IMR-90 (cell line): ENCODE measurements at regions not wholly inside any gene's neighbourhood (a gene's known extent, or its start where the extent isn't known, plus 50 kb on each side); places are given as distances from the start of the nearest gene placed in this dataset.

ENCODE experiments used
- ATAC-seq: fragments of 200-7000 bp; cut with Tn5 transposase; 2 replicates; pipeline ENCODE4 v1.9.1; 2020; ENCODE audit warnings: low read depth, mild to moderate bottlenecking, moderate library complexity
- BruUV-seq: library from RNA; stranded (reverse); fragments of 400-500 nt; replicated peaks from 2 replicates; lab custom pipeline; 2021; lab: Mats Ljungman, UMichigan
- CTCF ChIA-PET: fragments of 300-600 bp; formaldehyde crosslinking; extraction: SDS; loops from one replicate; lab custom pipeline; 2021; ENCODE audit warnings: antibody characterized with exemption; lab: Yijun Ruan, JAX
- POLR2A ChIA-PET: fragments of 300-600 bp; sonication (Branson Sonifier 250); formaldehyde crosslinking; loops from one replicate; lab custom pipeline; 2022; ENCODE audit warnings: antibody characterized with exemption; ENCODE audit not compliant: unreplicated experiment; lab: Charles Lee
- DNase-seq: peaks from one replicate; pipeline ENCODE4 v3.0.0; 2013
- H2AFZ ChIP-seq: replicated peaks from 2 replicates; pipeline ENCODE3; 2013; ENCODE audit warnings: low read length, mild to moderate bottlenecking; ENCODE audit not compliant: poor library complexity
- H2AK5ac ChIP-seq: 2 replicates; pipeline ENCODE4 v1.6.1; 2013; ENCODE audit warnings: low read depth, low read length, inconsistent platforms
- H2AK9ac ChIP-seq: replicated peaks from 2 replicates; pipeline ENCODE3; 2013; ENCODE audit warnings: mild to moderate bottlenecking, low read depth, low read length, moderate library complexity; ENCODE audit not compliant: poor library complexity
- H2BK120ac ChIP-seq: 2 replicates; pipeline ENCODE4 v1.6.1; 2013; ENCODE audit warnings: low read depth, low read length, inconsistent platforms
- H2BK15ac ChIP-seq: 3 replicates; pipeline ENCODE4 v1.6.1; 2013; ENCODE audit warnings: low read depth, low read length, inconsistent platforms
- H2BK20ac ChIP-seq: 2 replicates; pipeline ENCODE4 v1.6.1; 2013; ENCODE audit warnings: low read depth, mild to moderate bottlenecking, inconsistent platforms, low read length, moderate library complexity
- H2BK5ac ChIP-seq: 2 replicates; pipeline ENCODE4 v1.6.1; 2013; ENCODE audit warnings: mild to moderate bottlenecking, low read depth, low read length, inconsistent platforms; ENCODE audit not compliant: poor library complexity, severe bottlenecking
- H3K14ac ChIP-seq: replicated peaks from 2 replicates; pipeline ENCODE4 v1.6.1; 2013; ENCODE audit warnings: low read depth, low read length, inconsistent platforms
- H3K18ac ChIP-seq: 2 replicates; pipeline ENCODE4 v1.6.1; 2013; ENCODE audit warnings: low read depth, low read length, control low read depth
- H3K23ac ChIP-seq: 2 replicates; pipeline ENCODE4 v1.6.1; 2013; ENCODE audit warnings: low read depth, low read length, inconsistent platforms
- H3K27ac ChIP-seq: 2 replicates; pipeline ENCODE4 v1.5.1; 2013; ENCODE audit warnings: mild to moderate bottlenecking, control low read depth, low read length; ENCODE audit not compliant: insufficient read depth
- H3K27me3 ChIP-seq: 2 replicates; pipeline ENCODE4 v1.6.1; 2013; ENCODE audit warnings: low read length; ENCODE audit not compliant: control insufficient read depth, insufficient read depth
- H3K36me3 ChIP-seq: 2 replicates; pipeline ENCODE4 v1.6.1; 2013; ENCODE audit warnings: low read length, mixed read lengths; ENCODE audit not compliant: control insufficient read depth, insufficient read depth
- H3K4ac ChIP-seq: 2 replicates; pipeline ENCODE4 v1.6.1; 2013; ENCODE audit warnings: low read depth, low read length, inconsistent platforms
- H3K4me1 ChIP-seq: 2 replicates; pipeline ENCODE4 v1.6.1; 2013; ENCODE audit warnings: low read length, mixed read lengths; ENCODE audit not compliant: control insufficient read depth, insufficient read depth
- H3K4me2 ChIP-seq: 2 replicates; pipeline ENCODE4 v1.6.1; 2013; ENCODE audit warnings: low read depth, mild to moderate bottlenecking, control low read depth, low read length, moderate library complexity
- H3K4me3 ChIP-seq: 2 replicates; pipeline ENCODE4 v1.5.1; 2013; ENCODE audit warnings: low read depth, mild to moderate bottlenecking, control low read depth, low read length, moderate library complexity; ENCODE audit not compliant: insufficient read depth
- H3K56ac ChIP-seq: 2 replicates; pipeline ENCODE4 v1.6.1; 2013; ENCODE audit warnings: low read length, inconsistent platforms; ENCODE audit not compliant: insufficient read depth; ENCODE audit errors: extremely low read depth
- H3K79me1 ChIP-seq, 2 experiments: 2 replicates each; pipeline ENCODE4 v1.6.1; 2013; ENCODE audit warnings: low read length in 2 of 2, inconsistent platforms in 1 of 2, low read depth in 1 of 2
- H3K9ac ChIP-seq: 2 replicates; pipeline ENCODE4 v1.6.1; 2013; ENCODE audit warnings: low read depth, low read length, control low read depth
- H3K9me1 ChIP-seq: 2 replicates; pipeline ENCODE4 v1.6.1; 2013; ENCODE audit warnings: low read length, inconsistent platforms; ENCODE audit not compliant: insufficient read depth
- H3K9me3 ChIP-seq: 2 replicates; pipeline ENCODE4 v1.6.1; 2013; ENCODE audit warnings: low read length; ENCODE audit not compliant: control insufficient read depth, insufficient read depth
- H4K20me1 ChIP-seq: 2 replicates; pipeline ENCODE4 v1.6.1; 2013; ENCODE audit warnings: low read length, inconsistent platforms; ENCODE audit not compliant: insufficient read depth
- H4K5ac ChIP-seq: 2 replicates; pipeline ENCODE4 v1.6.1; 2013; ENCODE audit warnings: mild to moderate bottlenecking, low read depth, low read length, control low read depth
- H4K8ac ChIP-seq, 2 experiments: 2 replicates each; pipeline ENCODE4 v1.6.1; 2013; ENCODE audit warnings: low read depth in 2 of 2, low read length in 2 of 2, control low read depth in 1 of 2, inconsistent platforms in 1 of 2
- H4K91ac ChIP-seq: 2 replicates; pipeline ENCODE4 v1.6.1; 2013; ENCODE audit warnings: low read depth, low read length, inconsistent platforms; ENCODE audit not compliant: insufficient read depth
- CHD1 ChIP-seq: IDR thresholded peaks from 2 replicates; pipeline ENCODE4 v1.6.1; 2012; ENCODE audit warnings: low read depth, low read length, improper control_type of control experiment
- ELK1 ChIP-seq: fragments of 150-350 bp; IDR thresholded peaks from 2 replicates; pipeline ENCODE4 v1.6.1; 2016; ENCODE audit warnings: low read depth, mild to moderate bottlenecking, low read length, moderate library complexity, borderline replicate concordance
- FOS ChIP-seq: fragments of 150-350 bp; IDR thresholded peaks from 2 replicates; pipeline ENCODE4 v1.6.1; 2016; ENCODE audit warnings: low read depth, low read length
- MAZ ChIP-seq: IDR thresholded peaks from 2 replicates; pipeline ENCODE4 v1.6.1; 2012; ENCODE audit warnings: low read depth, mild to moderate bottlenecking, low read length, improper control_type of control experiment, moderate library complexity, borderline replicate concordance
- POLR2A ChIP-seq: IDR thresholded peaks from 2 replicates; pipeline ENCODE4 v1.6.1; 2012; ENCODE audit warnings: mild to moderate bottlenecking, low read depth, low read length
- RFX5 ChIP-seq: IDR thresholded peaks from 2 replicates; pipeline ENCODE4 v1.8.0; 2012; ENCODE audit warnings: low read depth, mild to moderate bottlenecking, low read length, moderate library complexity
- WGBS, 2 experiments: methylation state at CpG; one replicate each; pipeline versions ENCODE4 v1.1.5 to v1.1.7; 2013; ENCODE audit warnings: missing lambda C conversion rate in 2 of 2; ENCODE audit not compliant: insufficient read length in 1 of 2; ENCODE audit errors: extremely low coverage in 2 of 2; 5-methylcytosine and 5-hydroxymethylcytosine counted together
- dilution Hi-C: fragments of 300-500 bp; cut with HindIII; formaldehyde crosslinking; loops from one replicate; pipeline ENCODE4 v1.14.3; 2018; ENCODE audit warnings: low sequenced_read_pairs; ENCODE audit not compliant: unreplicated experiment
- in situ Hi-C: fragments of 300-500 bp; cut with MboI; formaldehyde crosslinking; loops from 3 replicates; pipeline ENCODE4 v1.14.3; 2019; ENCODE audit warnings: low sequenced_read_pairs, inconsistent platforms, mixed read lengths
- intact Hi-C: fragments of 100-400 bp; cut with micrococcal nuclease; formaldehyde crosslinking; loops from 2 replicates; pipeline ENCODE4 v1.10.0; 2022

- no peak overlapping the region for H3K23ac ChIP-seq
- dilution Hi-C loops (no loop called here), in situ Hi-C loops (no loop called here), intact Hi-C loops (no loop called here)
- no peaks in the 10 kb centered on the region for H3K9me3 ChIP-seq
- no peak overlapping the region for H2BK120ac ChIP-seq
- no peak overlapping the region for H3K4me2 ChIP-seq
- no peak overlapping the region for H2AK5ac ChIP-seq
- H4K8ac ChIP-seq, result no peak overlapping the region
- peaks cover 11% of the 10 kb centered on the region; the same call in 1 of the 2 replicates for H3K4me1 ChIP-seq
- H3K79me1 ChIP-seq, result no peaks in the 10 kb centered on the region
- no peak overlapping the region for H2BK20ac ChIP-seq
- H3K14ac ChIP-seq, result no peak overlapping the region
- no peak overlapping the region for H3K4me3 ChIP-seq
- TF ChIP-seq FOS, result no peak
- no peak for TF ChIP-seq POLR2A
- no peak for TF ChIP-seq RFX5
- no peak for TF ChIP-seq MAZ
- TF ChIP-seq ELK1, result no peak
- no peak for TF ChIP-seq CHD1
- ChIA-PET POLR2A (no interaction called here), CTCF (no interaction called here)
- no peaks in the 10 kb centered on the region for H3K36me3 ChIP-seq
- H3K27ac ChIP-seq, result no peak overlapping the region
- WGBS, 2 experiments, result 100% methylated on average over 2 of the region's 3 CpGs; no CpG with 5 or more reads in 1 of the 2 experiments
- no peak overlapping the region for H2BK5ac ChIP-seq
- no peak overlapping the region for H3K18ac ChIP-seq
- no peaks in the 10 kb centered on the region; the same call in 1 of the 2 replicates for H3K27me3 ChIP-seq
- no peak overlapping the region for H3K4ac ChIP-seq
- no peak overlapping the region for H3K9ac ChIP-seq
- H3K9me1 ChIP-seq, result no peaks in the 10 kb centered on the region
- BruUV-seq, result no TSS peak
- H2BK15ac ChIP-seq, result no peak overlapping the region
- H2AK9ac ChIP-seq, result no peak overlapping the region
- H2AFZ ChIP-seq, result no peak overlapping the region
- no peaks in the 10 kb centered on the region for H4K20me1 ChIP-seq
- ATAC-seq, result no peak
- no peak overlapping the region for H4K91ac ChIP-seq
- DNase-seq, result no peak
- H4K5ac ChIP-seq, result no peak overlapping the region
- H3K56ac ChIP-seq, result no peak overlapping the region
Observed at GRCh38 chr11:115921540-115921939, 417.3 kb upstream of the CADM1 start.
